ENCODE measurements at regions not wholly inside any gene's neighbourhood (a gene's known extent, or its start where the extent isn't known, plus 50 kb on each side); places are given as distances from the start of the nearest gene placed in this dataset.

- Histone ChIP-seq H3K9ac (no peak overlapping the region), H3K27ac (no peak overlapping the region), H3K27me3 (ENCODE audit: insufficient read depth, low read depth) (no peaks in the 10 kb centered on the region), H2AFZ (ENCODE audit: low read depth) (no peak overlapping the region), H3K4me2 (no peak overlapping the region), H3K4me3 (IDR thresholded peaks at IDR 0.05; ENCODE audit: insufficient read depth, low read depth, low read length) (no peak overlapping the region), H3K36me3 (ENCODE audit: insufficient read depth) (no peaks in the 10 kb centered on the region), H3K4me1 (ENCODE audit: low read depth, poor library complexity, severe bottlenecking) (no peaks in the 10 kb centered on the region), H3K79me2 (ENCODE audit: insufficient read depth, low read depth) (no peaks in the 10 kb centered on the region), H4K20me1 (ENCODE audit: insufficient read depth) (no peaks in the 10 kb centered on the region)
- no peak for TF ChIP-seq CTCF (conservative IDR thresholded peaks at IDR 0.05; ENCODE audit: low read depth, low read length)
These were observed 264.8 kb upstream of the NSMCE3 start for GRCh38 chr15:29534378-29534777.

- Histone ChIP-seq H3K36me3 (ENCODE audit: insufficient read depth) (no peaks in the 10 kb centered on the region), H2AFZ (ENCODE audit: low read depth) (no peak overlapping the region), H3K79me2 (ENCODE audit: insufficient read depth, low read depth) (no peaks in the 10 kb centered on the region), H3K4me3 (IDR thresholded peaks at IDR 0.05; ENCODE audit: insufficient read depth, low read depth, low read length) (no peak overlapping the region), H3K4me1 (ENCODE audit: low read depth, poor library complexity, severe bottlenecking) (no peaks in the 10 kb centered on the region), H3K9ac (no peak overlapping the region), H3K27ac (no peak overlapping the region), H3K27me3 (ENCODE audit: insufficient read depth, low read depth) (no peaks in the 10 kb centered on the region), H4K20me1 (ENCODE audit: insufficient read depth) (no peaks in the 10 kb centered on the region), H3K4me2 (no peak overlapping the region)
- TF ChIP-seq CTCF (conservative IDR thresholded peaks at IDR 0.05; ENCODE audit: low read depth, low read length) = no peak
These were observed 264.0 kb upstream of the NSMCE3 start for GRCh38 chr15:29533647-29534046.

- TF ChIP-seq CTCF (conservative IDR thresholded peaks at IDR 0.05; ENCODE audit: low read depth, low read length) = no peak
- Histone ChIP-seq H3K79me2 (ENCODE audit: insufficient read depth, low read depth) (no peaks in the 10 kb centered on the region), H3K4me2 (no peak overlapping the region), H3K27ac (no peak overlapping the region), H3K4me3 (IDR thresholded peaks at IDR 0.05; ENCODE audit: insufficient read depth, low read depth, low read length) (no peak overlapping the region), H3K4me1 (ENCODE audit: low read depth, poor library complexity, severe bottlenecking) (no peaks in the 10 kb centered on the region), H4K20me1 (ENCODE audit: insufficient read depth) (no peaks in the 10 kb centered on the region), H3K9ac (no peak overlapping the region), H3K27me3 (ENCODE audit: insufficient read depth, low read depth) (no peaks in the 10 kb centered on the region), H3K36me3 (ENCODE audit: insufficient read depth) (no peaks in the 10 kb centered on the region), H2AFZ (ENCODE audit: low read depth) (no peak overlapping the region)
These were observed 262.7 kb upstream of the NSMCE3 start for GRCh38 chr15:29532296-29532695.

- Histone ChIP-seq H3K27me3 (ENCODE audit: insufficient read depth, low read depth) (no peaks in the 10 kb centered on the region), H2AFZ (ENCODE audit: low read depth) (no peak overlapping the region), H3K27ac (no peak overlapping the region), H3K9ac (no peak overlapping the region), H3K4me3 (IDR thresholded peaks at IDR 0.05; ENCODE audit: insufficient read depth, low read depth, low read length) (no peak overlapping the region), H3K4me1 (ENCODE audit: low read depth, poor library complexity, severe bottlenecking) (no peaks in the 10 kb centered on the region), H3K4me2 (no peak overlapping the region), H3K36me3 (ENCODE audit: insufficient read depth) (no peaks in the 10 kb centered on the region), H4K20me1 (ENCODE audit: insufficient read depth) (no peaks in the 10 kb centered on the region), H3K79me2 (ENCODE audit: insufficient read depth, low read depth) (no peaks in the 10 kb centered on the region)
- TF ChIP-seq CTCF (conservative IDR thresholded peaks at IDR 0.05; ENCODE audit: low read depth, low read length) = no peak
These were observed 261.3 kb upstream of the NSMCE3 start for GRCh38 chr15:29530966-29531365.

- no peaks in the 10 kb centered on the region for H3K36me3 ChIP-seq (ENCODE audit: insufficient read depth)
- H3K9ac ChIP-seq = no peak overlapping the region
- no peaks in the 10 kb centered on the region for H4K20me1 ChIP-seq (ENCODE audit: insufficient read depth)
- no peak for TF ChIP-seq CTCF (conservative IDR thresholded peaks at IDR 0.05; ENCODE audit: low read depth, low read length)
- no peaks in the 10 kb centered on the region for H3K4me1 ChIP-seq (ENCODE audit: low read depth, poor library complexity, severe bottlenecking)
- H3K4me2 ChIP-seq = no peak overlapping the region
- no peak overlapping the region for H2AFZ ChIP-seq (ENCODE audit: low read depth)
- H3K79me2 ChIP-seq (ENCODE audit: insufficient read depth, low read depth) = no peaks in the 10 kb centered on the region
- no peak overlapping the region for H3K27ac ChIP-seq
- no peak overlapping the region for H3K4me3 ChIP-seq (IDR thresholded peaks at IDR 0.05; ENCODE audit: insufficient read depth, low read depth, low read length)
- H3K27me3 ChIP-seq (ENCODE audit: insufficient read depth, low read depth) = no peaks in the 10 kb centered on the region
These were observed 259.4 kb upstream of the NSMCE3 start for GRCh38 chr15:29529043-29529442.

Data from KMS-11 (cell line).